ENCODE measurements at regions not wholly inside any gene's neighbourhood (a gene's known extent, or its start where the extent isn't known, plus 50 kb on each side); places are given as distances from the start of the nearest gene placed in this dataset.

DNA sequence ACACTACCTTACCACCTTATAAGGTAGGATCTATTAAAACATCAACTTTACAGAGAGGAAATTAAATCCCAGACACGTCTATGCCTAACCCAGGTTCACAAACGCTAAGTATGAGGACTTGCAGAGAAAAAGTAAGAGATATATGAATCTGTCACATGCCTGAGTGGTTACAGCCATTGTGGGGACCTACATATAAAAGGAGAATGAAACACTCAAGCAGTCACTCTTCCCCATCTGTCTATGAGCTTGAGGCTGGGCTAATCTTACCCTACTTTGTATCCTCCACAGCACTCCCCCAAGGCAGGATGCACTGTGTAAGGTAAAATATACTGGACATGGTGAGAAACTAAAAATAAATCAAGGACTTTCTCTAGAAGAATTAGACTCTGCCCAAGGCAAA, 339.9 kb downstream of the HNRNPD start:
- TF ChIP-seq, protein P1, sequence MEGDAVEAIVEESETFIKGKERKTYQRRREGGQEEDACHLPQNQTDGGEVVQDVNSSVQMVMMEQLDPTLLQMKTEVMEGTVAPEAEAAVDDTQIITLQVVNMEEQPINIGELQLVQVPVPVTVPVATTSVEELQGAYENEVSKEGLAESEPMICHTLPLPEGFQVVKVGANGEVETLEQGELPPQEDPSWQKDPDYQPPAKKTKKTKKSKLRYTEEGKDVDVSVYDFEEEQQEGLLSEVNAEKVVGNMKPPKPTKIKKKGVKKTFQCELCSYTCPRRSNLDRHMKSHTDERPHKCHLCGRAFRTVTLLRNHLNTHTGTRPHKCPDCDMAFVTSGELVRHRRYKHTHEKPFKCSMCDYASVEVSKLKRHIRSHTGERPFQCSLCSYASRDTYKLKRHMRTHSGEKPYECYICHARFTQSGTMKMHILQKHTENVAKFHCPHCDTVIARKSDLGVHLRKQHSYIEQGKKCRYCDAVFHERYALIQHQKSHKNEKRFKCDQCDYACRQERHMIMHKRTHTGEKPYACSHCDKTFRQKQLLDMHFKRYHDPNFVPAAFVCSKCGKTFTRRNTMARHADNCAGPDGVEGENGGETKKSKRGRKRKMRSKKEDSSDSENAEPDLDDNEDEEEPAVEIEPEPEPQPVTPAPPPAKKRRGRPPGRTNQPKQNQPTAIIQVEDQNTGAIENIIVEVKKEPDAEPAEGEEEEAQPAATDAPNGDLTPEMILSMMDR (IDR thresholded peaks at IDR 0.05; ENCODE audit: low read depth, low read length, poor library complexity, severe bottlenecking): no peak
- TF ChIP-seq EZH2phosphoT487 (IDR thresholded peaks at IDR 0.05; ENCODE audit: borderline replicate concordance, low read length): no peak

Measured in DOHH2 (cell line).